ENCODE measurements at regions not wholly inside any gene's neighbourhood (a gene's known extent, or its start where the extent isn't known, plus 50 kb on each side); places are given as distances from the start of the nearest gene placed in this dataset.

DNA sequence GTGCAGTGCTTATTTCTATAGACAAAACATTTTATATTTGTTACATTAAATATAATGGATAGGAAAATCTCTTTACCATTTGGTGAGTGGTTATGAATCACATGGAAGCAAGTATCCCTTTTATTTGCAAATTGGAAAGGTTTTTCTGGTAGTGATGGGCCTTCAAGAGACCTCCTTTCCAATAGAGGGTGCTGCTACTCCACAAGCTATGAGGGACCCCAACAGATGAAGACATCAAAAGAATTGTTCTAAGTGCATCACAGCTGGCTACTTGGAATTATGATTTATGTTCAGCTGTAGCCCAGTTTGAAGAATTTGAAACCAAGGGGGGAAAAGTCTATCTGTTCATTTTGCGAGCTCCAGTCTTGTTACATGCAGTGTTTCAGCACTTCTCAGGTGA is 493.7 kb upstream of the SGCD start:
- TF ChIP-seq CTCF (IDR thresholded peaks at IDR 0.05; ENCODE audit: extremely low read depth in 1 of 2, insufficient read depth in 1 of 2, low read depth in 1 of 2, low read length in 2 of 2) (no peak), POLR2A (IDR thresholded peaks at IDR 0.05; ENCODE audit: low read depth, low read length) (no peak)

Data from endothelial cell of umbilical vein (primary cell).